LHCN-M2 (cell line): ENCODE measurements at regions not wholly inside any gene's neighbourhood (a gene's known extent, or its start where the extent isn't known, plus 50 kb on each side); places are given as distances from the start of the nearest gene placed in this dataset.
"Not testable (repeated sequence)": the region's sequence is repeated elsewhere in the genome, so short reads cannot be mapped to it uniquely, and the experiment has no call there.

Source experiments
- DNase-seq: peaks from one replicate; pipeline ENCODE4 v3.0.0-alpha.2; 2012; ENCODE audit warnings: low read depth

DNA sequence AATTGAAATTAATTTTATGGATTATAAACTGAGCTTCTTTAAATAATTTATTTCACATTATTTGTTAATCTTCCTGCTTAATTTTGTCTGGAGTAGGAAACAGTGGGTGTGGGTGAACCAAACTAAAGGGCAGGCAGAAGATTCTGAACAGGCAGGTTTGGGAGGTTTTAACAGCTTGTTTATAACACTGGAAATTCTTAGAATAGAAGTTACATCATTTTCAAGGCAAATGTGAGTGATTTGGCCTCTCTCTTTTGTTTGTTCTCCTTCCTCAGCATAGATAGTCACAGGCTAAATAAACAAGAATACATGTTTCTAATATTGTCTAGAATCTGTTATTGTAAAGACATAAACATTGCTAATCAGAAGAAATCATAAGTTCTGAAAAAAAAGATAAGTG is 970.9 kb upstream of the NUDT12 start:
- DNase-seq = no peak

GRCh38 chr5:104526866-104527265 is 964.3 kb upstream of the NUDT12 start:
- DNase-seq = no peak

- no peak for DNase-seq
Measured at GRCh38 chr5:104513640-104514072, 951.1 kb upstream of the NUDT12 start.

DNA sequence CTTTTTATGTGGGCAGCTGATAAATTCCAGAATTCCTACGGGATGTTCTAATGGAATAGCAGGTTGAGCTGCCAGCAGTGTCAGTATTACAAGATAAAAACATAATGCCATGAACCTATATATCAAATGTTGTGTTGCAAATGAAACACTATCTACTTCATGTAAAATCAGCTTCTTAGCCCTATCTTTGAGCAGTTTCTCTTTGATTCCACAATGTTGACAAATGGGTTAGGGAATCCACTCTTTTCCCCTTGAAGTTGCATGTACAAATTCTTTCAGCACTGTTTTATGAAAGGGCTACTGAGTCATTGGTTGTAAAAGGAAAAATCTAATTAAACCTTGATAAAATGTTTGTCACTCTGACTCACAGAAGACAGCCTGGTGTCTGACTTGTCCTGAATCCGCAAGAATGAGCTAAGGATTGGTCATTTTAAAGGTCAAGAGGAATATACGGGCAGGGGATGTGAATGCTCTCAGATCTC is 950.6 kb upstream of the NUDT12 start:
- DNase-seq = peak; percentile 63

DNA sequence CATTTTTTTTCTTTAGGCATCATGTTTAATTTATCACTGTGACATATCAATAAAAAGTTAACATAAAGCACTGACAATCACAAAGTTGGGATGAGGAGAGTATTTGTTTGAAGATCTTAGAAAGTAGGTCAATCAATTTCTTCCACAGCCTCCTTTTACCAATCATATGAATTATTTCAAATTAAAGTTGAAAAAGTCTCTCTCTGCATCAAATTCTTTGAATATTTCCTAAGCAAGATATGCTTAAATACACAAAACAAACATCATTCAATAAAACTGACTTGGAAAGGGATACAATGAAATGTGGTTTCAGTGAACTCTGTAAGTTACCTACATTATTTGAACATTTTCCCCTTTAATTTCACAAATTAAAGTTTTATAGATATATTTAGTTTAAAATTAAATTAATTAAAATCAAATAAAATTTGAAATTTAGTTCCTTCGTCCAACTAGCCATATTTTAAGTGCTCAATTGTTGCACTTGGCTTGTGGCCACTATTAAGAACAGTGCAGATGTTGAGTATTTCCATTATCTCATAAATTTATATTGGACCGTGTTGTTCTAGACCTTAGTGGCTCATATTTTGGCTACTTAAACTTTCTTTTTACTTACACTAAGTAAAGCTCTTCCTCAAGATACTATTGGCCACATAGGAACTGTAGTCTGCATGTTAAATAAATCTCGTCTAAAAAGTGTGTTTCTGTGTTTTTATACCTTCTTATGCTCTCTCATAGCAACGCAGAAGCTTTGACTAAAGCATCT is 949.7 kb upstream of the NUDT12 start:
- no peak for DNase-seq

GRCh38 chr5:104498281-104498680 is 935.7 kb upstream of the NUDT12 start:
- DNase-seq = no peak

GRCh38 chr5:104494083-104494482 is 931.5 kb upstream of the NUDT12 start:
- no peak for DNase-seq

- no peak for DNase-seq
Measured at GRCh38 chr5:104472811-104473210, 910.2 kb upstream of the NUDT12 start.

GRCh38 chr5:104456122-104456521 is 893.5 kb upstream of the NUDT12 start:
- DNase-seq = no peak

DNA sequence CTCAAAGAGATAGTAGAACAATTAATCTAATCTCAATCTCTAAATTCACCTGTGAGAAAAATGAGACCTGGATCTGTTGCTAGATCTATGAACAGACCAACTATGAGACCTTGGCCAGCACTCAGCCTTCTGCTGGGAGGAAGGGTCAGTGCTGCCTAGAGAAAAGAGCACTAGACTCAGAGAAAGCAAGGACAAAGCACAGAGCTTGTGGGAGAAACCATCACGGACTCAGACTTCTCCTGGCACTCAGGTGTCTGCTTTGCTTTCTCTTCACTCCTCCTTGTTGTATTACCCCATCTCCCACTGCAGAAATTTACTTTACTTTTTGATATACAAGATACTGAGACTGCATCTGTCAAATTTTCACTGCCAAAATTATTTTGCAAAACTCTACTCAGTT is 890.0 kb upstream of the NUDT12 start:
- DNase-seq = no peak

DNA sequence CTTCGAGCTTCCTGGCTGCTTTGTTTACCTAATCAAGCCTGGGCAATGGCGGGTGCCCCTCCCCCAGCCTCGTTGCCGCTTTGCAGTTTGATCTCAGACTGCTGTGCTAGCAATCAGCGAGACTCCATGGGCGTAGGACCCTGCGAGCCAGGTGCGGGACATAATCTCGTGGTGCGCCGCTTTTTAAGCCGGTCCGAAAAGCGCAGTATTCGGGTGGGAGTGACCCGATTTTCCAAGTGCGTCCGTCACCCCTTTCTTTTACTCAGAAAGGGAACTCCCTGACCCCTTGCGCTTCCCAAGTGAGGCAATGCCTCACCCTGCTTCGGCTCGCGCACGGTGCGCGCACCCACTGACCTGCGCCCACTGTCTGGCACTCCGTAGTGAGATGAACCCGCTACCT is 889.3 kb upstream of the NUDT12 start:
- not testable (repeated sequence) for DNase-seq

DNA sequence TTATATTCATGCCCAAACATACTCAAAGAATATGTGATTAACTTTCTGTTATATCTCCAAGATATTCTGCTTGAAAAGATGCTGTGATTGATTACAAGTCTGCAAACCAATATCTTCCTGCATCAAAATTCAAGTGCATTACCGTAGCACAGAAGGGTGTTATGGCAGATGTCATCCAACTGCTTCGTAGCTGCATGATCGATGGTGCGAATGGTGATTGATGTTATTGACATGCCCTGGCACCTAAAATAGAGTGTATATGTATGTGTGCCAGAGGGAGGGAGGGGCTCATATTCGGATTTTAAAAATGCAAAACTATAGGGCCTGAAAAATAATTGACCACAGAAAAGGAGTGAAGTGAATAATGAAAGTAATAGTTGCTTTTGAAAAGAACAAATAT is 882.1 kb upstream of the NUDT12 start:
- no peak for DNase-seq

DNA sequence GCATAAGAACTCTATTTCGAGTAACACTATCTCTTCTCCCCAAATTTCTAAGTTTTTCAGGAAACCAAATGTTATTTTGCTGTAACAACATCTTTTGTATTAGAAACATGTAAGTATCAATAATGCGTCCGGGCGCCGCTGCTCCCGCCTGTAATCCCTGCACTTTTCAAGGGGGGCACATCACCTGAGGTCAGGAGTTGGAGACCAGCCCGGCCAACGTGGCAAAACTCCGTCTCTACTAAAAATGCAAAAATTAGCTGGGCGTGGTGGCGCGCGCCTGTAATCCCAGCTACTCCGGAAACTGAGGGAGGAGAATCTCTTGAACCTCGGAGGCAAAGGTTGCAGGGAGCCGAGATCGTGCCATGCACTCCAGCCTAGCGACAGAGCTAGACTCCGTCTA is 881.1 kb upstream of the NUDT12 start:
- no peak for DNase-seq

DNA sequence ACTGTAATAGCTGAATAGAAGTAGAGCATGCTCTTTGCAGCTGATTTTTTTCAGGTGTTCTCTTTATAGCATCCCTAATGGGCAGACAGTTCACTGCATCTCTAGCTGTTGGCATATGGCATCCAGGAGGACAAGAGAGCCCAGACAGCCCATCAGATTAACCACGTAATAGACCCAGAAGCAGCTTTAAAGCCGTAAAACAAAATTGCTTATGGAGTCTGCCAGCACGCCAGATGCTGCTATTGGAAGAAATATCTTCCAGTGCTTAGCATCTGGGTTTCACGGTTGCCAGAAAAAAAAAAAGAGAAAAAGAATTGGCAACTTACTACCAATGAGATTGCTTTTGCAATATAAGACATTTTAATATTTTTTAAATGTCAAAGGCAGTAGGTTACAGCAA is 869.4 kb upstream of the NUDT12 start:
- no peak for DNase-seq

DNA sequence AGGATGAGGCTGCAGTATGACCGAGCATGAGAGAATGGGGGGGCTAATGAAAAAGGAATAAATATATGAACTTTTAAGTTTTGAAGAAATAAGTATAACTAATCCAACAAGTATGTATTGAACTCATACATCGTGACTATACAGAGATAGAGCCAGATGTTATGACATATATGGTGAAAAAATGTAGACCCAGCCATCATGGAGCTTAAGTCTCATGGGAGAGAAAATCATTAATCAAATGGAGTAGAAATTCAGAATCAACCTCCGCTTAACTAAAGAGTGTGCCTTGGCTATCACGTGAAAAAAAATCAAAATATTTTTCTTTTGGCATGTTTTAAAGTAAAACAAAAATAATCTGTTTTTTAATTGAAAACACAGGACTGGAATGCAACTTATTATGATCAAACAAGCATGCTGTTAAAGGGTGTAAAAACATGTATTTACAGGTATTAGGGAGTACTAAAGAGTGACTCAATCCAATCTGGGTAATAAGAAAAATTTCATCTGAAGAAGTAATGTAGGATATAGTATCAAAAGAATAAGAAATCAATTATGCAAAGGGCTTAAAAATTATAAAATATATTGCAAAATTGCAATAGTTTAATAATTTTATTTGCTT is 868.5 kb upstream of the NUDT12 start:
- DNase-seq = no peak

DNA sequence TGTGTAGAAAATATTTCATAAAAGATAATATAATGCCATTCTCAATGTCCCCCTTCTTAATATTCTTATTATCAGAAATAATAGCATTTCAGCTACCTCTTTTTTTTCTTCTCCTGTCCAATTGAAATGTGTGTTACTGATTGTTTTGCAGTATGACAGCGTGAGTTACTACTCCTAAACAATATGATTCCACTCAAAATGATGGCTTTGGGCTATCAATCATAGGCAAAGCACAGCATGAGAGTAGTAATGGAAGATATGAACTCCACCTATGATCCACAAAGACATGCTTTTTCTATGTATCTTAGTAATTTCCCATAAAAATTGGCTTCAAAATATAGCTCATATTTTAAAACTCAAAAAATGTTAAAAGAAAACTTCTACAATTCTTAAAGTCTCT is 867.3 kb upstream of the NUDT12 start:
- DNase-seq = no peak

- peak; percentile 9 for DNase-seq
Measured at GRCh38 chr5:104421431-104421830, 858.8 kb upstream of the NUDT12 start.

- no peak for DNase-seq
Measured at GRCh38 chr5:104418056-104418455, 855.5 kb upstream of the NUDT12 start.

DNA sequence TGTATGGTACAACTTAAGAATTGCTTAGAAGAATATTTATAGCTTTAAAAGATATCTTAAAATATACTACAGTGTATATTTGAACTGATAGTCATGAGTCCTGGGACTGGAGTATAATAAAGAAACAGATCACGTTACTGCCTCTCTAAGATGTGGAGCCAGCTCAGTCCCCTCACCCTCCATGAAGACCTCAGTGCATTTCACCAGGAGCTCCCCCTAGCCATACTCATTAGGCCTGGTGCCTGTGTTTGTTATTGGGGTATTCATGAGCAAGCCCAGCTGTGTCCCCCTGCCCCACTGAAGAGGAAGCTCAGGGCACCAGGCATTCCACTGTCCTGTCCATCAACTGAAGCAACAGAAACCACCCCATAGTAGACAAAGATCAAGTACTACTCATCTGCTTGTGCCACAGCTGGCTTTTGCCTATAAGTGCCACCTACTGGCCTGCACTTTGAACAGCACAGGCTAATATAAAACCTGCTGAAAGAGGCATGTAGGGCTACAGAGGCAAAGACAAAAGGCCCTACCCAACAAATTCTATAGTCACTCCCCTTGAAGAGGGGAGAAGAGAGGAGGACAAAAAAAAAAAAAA is 850.2 kb upstream of the NUDT12 start:
- peak; percentile 52 for DNase-seq

GRCh38 chr5:104400941-104401340 is 838.4 kb upstream of the NUDT12 start:
- DNase-seq = no peak

DNA sequence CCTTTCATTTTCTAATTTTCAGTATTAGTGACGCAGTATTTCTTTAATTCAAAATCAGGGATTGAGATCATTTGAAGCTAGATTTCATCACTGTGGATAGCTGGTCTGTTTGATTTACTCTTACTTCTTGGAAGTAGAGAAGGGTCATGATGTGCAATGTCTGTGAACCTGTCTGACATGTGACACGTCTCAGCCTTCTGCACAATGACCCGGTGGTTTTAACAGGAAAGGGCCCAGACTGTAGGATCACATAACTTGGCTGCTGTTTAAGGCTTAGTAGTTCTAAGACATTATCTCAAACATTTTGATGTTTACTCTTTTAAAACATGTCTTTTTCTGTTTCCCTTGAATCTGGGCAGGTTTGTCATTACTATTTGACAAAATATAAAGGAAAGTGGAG is 823.3 kb upstream of the NUDT12 start:
- DNase-seq = no peak

- no peak for DNase-seq
Measured at GRCh38 chr5:104375345-104375744, 812.8 kb upstream of the NUDT12 start.

GRCh38 chr5:104372796-104373195 is 810.2 kb upstream of the NUDT12 start:
- no peak for DNase-seq
